Fibroblast of pulmonary artery (primary cell): ENCODE measurements at regions not wholly inside any gene's neighbourhood (a gene's known extent, or its start where the extent isn't known, plus 50 kb on each side); places are given as distances from the start of the nearest gene placed in this dataset.

Experiments
- DNase-seq: peaks from one replicate; pipeline ENCODE4 v3.0.0-alpha.2; 2010; ENCODE audit warnings: low read depth
- H3K4me3 ChIP-seq: replicated peaks from 2 replicates; pipeline ENCODE4 v1.5.1; 2011; ENCODE audit warnings: low read depth, mild to moderate bottlenecking, control low read depth, low read length, moderate library complexity
- CTCF ChIP-seq: IDR thresholded peaks from 2 replicates; pipeline ENCODE4 v1.5.1; 2011; ENCODE audit warnings: mild to moderate bottlenecking, control low read depth, low read length, inconsistent platforms; ENCODE audit errors: missing control alignments

- H3K4me3 ChIP-seq = no peak overlapping the region
- DNase-seq = peak; percentile 59
- no peak for TF ChIP-seq CTCF
Observed at GRCh38 chr6:146950351-146950835, 253.8 kb upstream of the STXBP5 start.

GRCh38 chr6:146955570-146955969 is 248.6 kb upstream of the STXBP5 start:
- no peak for DNase-seq
- no peak for TF ChIP-seq CTCF
- no peak overlapping the region for H3K4me3 ChIP-seq

GRCh38 chr6:146957181-146958093 is 246.8 kb upstream of the STXBP5 start:
- DNase-seq = no peak
- TF ChIP-seq CTCF = no peak
- H3K4me3 ChIP-seq = no peak overlapping the region

- TF ChIP-seq CTCF = no peak
- DNase-seq = no peak
- no peak overlapping the region for H3K4me3 ChIP-seq
Observed at GRCh38 chr6:146961831-146962230, 242.4 kb upstream of the STXBP5 start.

- no peak for DNase-seq
- TF ChIP-seq CTCF = no peak
- no peak overlapping the region for H3K4me3 ChIP-seq
Observed at GRCh38 chr6:146962329-146962728, 241.9 kb upstream of the STXBP5 start.

- no peak overlapping the region for H3K4me3 ChIP-seq
- no peak for DNase-seq
- no peak for TF ChIP-seq CTCF
Observed at GRCh38 chr6:146965110-146965689, 239.0 kb upstream of the STXBP5 start.
